HepG2 (cell line): ENCODE measurements at regions not wholly inside any gene's neighbourhood (a gene's known extent, or its start where the extent isn't known, plus 50 kb on each side); places are given as distances from the start of the nearest gene placed in this dataset.
A peak's percentile ranks its signal among the peaks of the same experiment; 100 is the strongest.

Experiments used
- CREM ChIP-seq, 2 experiments: sonication (generic) in 1 of 2; formaldehyde crosslinking in 1 of 2; IDR thresholded peaks; 2 replicates each; pipeline versions ENCODE4 v1.4.0 to v1.6.1; 2016 to 2020; ENCODE audit warnings: antibody characterized with exemption in 1 of 2, mild to moderate bottlenecking in 1 of 2, missing genetic modification reagents in 1 of 2
- DR1 ChIP-seq: sonication (generic); formaldehyde crosslinking; IDR thresholded peaks from 2 replicates; pipeline ENCODE4 v1.8.0; 2021; ENCODE audit warnings: mild to moderate bottlenecking, missing genetic modification reagents, inconsistent platforms
- ERF ChIP-seq: IDR thresholded peaks from 2 replicates; pipeline ENCODE4 v1.6.1; 2018; ENCODE audit warnings: missing biosample characterization, missing genetic modification reagents
- GABPB1 ChIP-seq: IDR thresholded peaks from 2 replicates; pipeline ENCODE4 v1.6.1; 2016; ENCODE audit warnings: mild to moderate bottlenecking, missing genetic modification reagents, moderate library complexity, missing compliant biosample characterization
- GATAD1 ChIP-seq: IDR thresholded peaks from 2 replicates; pipeline ENCODE4 v1.6.1; 2016; ENCODE audit warnings: missing genetic modification reagents, missing compliant biosample characterization
- KAT8 ChIP-seq: IDR thresholded peaks from 2 replicates; pipeline ENCODE4 v1.6.1; 2016; ENCODE audit warnings: missing genetic modification reagents, missing compliant biosample characterization
- KLF11 ChIP-seq: IDR thresholded peaks from 2 replicates; pipeline ENCODE4 v1.6.1; 2016; ENCODE audit warnings: missing compliant biosample characterization
- MYC ChIP-seq: sonication (generic); formaldehyde crosslinking; IDR thresholded peaks from 2 replicates; pipeline ENCODE4 v1.9.0; 2021; ENCODE audit warnings: missing genetic modification reagents, borderline replicate concordance
- PHF20 ChIP-seq: sonication (generic); formaldehyde crosslinking; IDR thresholded peaks from 2 replicates; pipeline ENCODE4 v1.5.0; 2020; ENCODE audit warnings: mild to moderate bottlenecking, missing genetic modification reagents
- POLR2A ChIP-seq, 2 experiments: IDR thresholded peaks; 2 replicates each; pipeline ENCODE4 v1.6.1; 2011; ENCODE audit warnings: low read depth in 2 of 2, low read length in 2 of 2, mild to moderate bottlenecking in 1 of 2, moderate library complexity in 1 of 2; ENCODE audit not compliant: insufficient read depth in 1 of 2
- POLR2AphosphoS5 ChIP-seq: IDR thresholded peaks from 2 replicates; pipeline ENCODE4 v1.6.1; 2012; ENCODE audit warnings: low read depth, low read length
- POLR2G ChIP-seq: fragments of 200-400 bp; formaldehyde crosslinking; IDR thresholded peaks from 2 replicates; pipeline ENCODE4 v1.6.1; 2018; ENCODE audit warnings: mild to moderate bottlenecking, low read depth, low read length, moderate library complexity
- RAD21 ChIP-seq: fragments of 450-650 bp; formaldehyde crosslinking; IDR thresholded peaks from 2 replicates; pipeline ENCODE4 v1.5.0; 2020; ENCODE audit warnings: mild to moderate bottlenecking
- RFX1 ChIP-seq: fragments of 450-650 bp; IDR thresholded peaks from 2 replicates; pipeline ENCODE4 v1.6.1; 2017
- SPEN ChIP-seq: sonication (generic); formaldehyde crosslinking; IDR thresholded peaks from 2 replicates; pipeline ENCODE4 v1.5.1; 2020; ENCODE audit warnings: low read depth, mild to moderate bottlenecking, missing genetic modification reagents
- ZBTB21 ChIP-seq: sonication (generic); formaldehyde crosslinking; IDR thresholded peaks from 2 replicates; pipeline ENCODE4 v1.4.0; 2020; ENCODE audit warnings: missing genetic modification reagents
- ZFX ChIP-seq: sonication (generic); formaldehyde crosslinking; IDR thresholded peaks from 2 replicates; pipeline ENCODE4 v1.4.0; 2020; ENCODE audit warnings: mild to moderate bottlenecking, low read depth, missing genetic modification reagents, moderate library complexity
- ZNF20 ChIP-seq: sonication (generic); formaldehyde crosslinking; IDR thresholded peaks from 2 replicates; pipeline ENCODE4 v1.4.0; 2020; ENCODE audit warnings: mild to moderate bottlenecking, moderate library complexity, missing genetic modification reagents
- ZNF205 ChIP-seq: IDR thresholded peaks from 2 replicates; pipeline ENCODE4 v1.6.1; 2018; ENCODE audit warnings: missing biosample characterization, missing genetic modification reagents
- ZNF207 ChIP-seq: fragments of 450-650 bp; IDR thresholded peaks from 2 replicates; pipeline ENCODE4 v1.6.1; 2016; ENCODE audit warnings: antibody characterized with exemption, borderline replicate concordance
- ZNF431 ChIP-seq: sonication (generic); formaldehyde crosslinking; IDR thresholded peaks from 2 replicates; pipeline ENCODE4 v1.9.0; 2022; ENCODE audit warnings: missing genetic modification reagents, low read depth, mild to moderate bottlenecking, borderline replicate concordance
- ZNF678 ChIP-seq: sonication (generic); formaldehyde crosslinking; IDR thresholded peaks from 2 replicates; pipeline ENCODE4 v1.4.0; 2020; ENCODE audit warnings: mild to moderate bottlenecking, missing genetic modification reagents
- TF ChIP-seq, protein P1 (sequence below): sonication (generic); formaldehyde crosslinking; IDR thresholded peaks from 2 replicates; pipeline ENCODE4 v1.4.0; 2020; ENCODE audit warnings: mild to moderate bottlenecking, missing genetic modification reagents
- TF ChIP-seq, protein P2 (sequence below): sonication (generic); formaldehyde crosslinking; IDR thresholded peaks from 2 replicates; pipeline ENCODE4 v1.5.0; 2020; ENCODE audit warnings: mild to moderate bottlenecking, missing genetic modification reagents, moderate library complexity
- TF ChIP-seq, protein P3 (sequence below): IDR thresholded peaks from 2 replicates; pipeline ENCODE4 v1.6.1; 2016; ENCODE audit warnings: control low read depth

DNA sequence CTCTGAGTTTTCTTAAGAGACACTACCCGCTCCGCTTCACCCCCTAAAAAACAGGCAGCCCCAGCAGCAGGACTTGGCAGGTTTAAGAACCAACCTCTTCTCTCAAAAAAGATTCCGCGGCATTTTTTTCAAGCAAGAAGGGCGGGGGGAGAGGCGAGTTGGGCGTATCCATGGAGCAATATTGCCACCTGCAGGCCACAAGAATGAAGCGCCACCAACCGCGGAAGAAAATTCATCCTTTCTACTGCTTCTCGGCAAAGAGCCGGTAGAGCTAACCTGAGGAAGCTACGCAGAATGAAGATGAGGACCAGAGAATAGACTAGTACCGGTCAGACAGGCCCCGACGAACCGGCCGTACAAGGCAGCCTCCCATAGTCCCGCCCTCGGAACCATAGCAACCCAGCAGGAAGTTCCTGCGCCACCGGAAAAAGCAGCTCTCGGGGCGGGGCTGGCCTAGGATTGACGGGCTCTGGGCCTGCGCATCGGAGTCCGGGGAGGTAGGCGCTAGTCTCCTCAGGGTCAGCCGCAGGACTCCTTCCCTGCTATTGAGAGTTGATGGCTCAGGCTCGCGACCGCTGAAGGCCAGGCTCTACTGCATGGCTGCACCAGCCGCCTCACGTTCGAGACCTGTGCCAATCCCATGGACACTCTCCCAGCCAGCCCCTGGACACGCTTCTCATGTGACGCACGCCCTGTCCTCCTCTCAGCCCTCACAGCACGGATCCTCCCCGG is 76.9 kb downstream of the MAGED4 start (continued):
- TF ChIP-seq, protein P1, sequence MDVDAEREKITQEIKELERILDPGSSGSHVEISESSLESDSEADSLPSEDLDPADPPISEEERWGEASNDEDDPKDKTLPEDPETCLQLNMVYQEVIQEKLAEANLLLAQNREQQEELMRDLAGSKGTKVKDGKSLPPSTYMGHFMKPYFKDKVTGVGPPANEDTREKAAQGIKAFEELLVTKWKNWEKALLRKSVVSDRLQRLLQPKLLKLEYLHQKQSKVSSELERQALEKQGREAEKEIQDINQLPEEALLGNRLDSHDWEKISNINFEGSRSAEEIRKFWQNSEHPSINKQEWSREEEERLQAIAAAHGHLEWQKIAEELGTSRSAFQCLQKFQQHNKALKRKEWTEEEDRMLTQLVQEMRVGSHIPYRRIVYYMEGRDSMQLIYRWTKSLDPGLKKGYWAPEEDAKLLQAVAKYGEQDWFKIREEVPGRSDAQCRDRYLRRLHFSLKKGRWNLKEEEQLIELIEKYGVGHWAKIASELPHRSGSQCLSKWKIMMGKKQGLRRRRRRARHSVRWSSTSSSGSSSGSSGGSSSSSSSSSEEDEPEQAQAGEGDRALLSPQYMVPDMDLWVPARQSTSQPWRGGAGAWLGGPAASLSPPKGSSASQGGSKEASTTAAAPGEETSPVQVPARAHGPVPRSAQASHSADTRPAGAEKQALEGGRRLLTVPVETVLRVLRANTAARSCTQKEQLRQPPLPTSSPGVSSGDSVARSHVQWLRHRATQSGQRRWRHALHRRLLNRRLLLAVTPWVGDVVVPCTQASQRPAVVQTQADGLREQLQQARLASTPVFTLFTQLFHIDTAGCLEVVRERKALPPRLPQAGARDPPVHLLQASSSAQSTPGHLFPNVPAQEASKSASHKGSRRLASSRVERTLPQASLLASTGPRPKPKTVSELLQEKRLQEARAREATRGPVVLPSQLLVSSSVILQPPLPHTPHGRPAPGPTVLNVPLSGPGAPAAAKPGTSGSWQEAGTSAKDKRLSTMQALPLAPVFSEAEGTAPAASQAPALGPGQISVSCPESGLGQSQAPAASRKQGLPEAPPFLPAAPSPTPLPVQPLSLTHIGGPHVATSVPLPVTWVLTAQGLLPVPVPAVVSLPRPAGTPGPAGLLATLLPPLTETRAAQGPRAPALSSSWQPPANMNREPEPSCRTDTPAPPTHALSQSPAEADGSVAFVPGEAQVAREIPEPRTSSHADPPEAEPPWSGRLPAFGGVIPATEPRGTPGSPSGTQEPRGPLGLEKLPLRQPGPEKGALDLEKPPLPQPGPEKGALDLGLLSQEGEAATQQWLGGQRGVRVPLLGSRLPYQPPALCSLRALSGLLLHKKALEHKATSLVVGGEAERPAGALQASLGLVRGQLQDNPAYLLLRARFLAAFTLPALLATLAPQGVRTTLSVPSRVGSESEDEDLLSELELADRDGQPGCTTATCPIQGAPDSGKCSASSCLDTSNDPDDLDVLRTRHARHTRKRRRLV (CRISPR knock-in tag), result no peak
- TF ChIP-seq PHF20 (CRISPR knock-in tag) (peak; percentile 54; the same call in 1 of the 2 replicates), RAD21 (CRISPR knock-in tag) (peak; percentile 82), GATAD1 (CRISPR knock-in tag) (peak; percentile 93), KLF11 (CRISPR knock-in tag) (no peak), ZNF431 (CRISPR knock-in tag) (no peak), ZFX (peak; percentile 53; the same call in 1 of the 2 replicates), ZNF207 (no peak), SPEN (CRISPR knock-in tag) (0 out of 2 replicates have a peak, but pooled peaks have one; percentile 9), POLR2AphosphoS5 (0 out of 2 replicates have a peak, but pooled peaks have one; percentile 38), KAT8 (CRISPR knock-in tag) (peak; percentile 71), ZBTB21 (CRISPR knock-in tag) (no peak), POLR2A (IDR thresholded peaks at IDR 0.05; ENCODE audit: insufficient read depth in 1 of 2, low read depth in 2 of 2, low read length in 2 of 2) (peak in 1 of 2 experiments; percentile 41; a peak in 1 of 4 replicates), DR1 (CRISPR knock-in tag) (no peak), ZNF205 (CRISPR knock-in tag) (no peak), POLR2G (peak; percentile 54; the same call in 1 of the 2 replicates), GABPB1 (CRISPR knock-in tag) (peak; percentile 92), ZNF678 (CRISPR knock-in tag) (no peak), ERF (CRISPR knock-in tag) (0 out of 2 replicates have a peak, but pooled peaks have one; percentile 22), RFX1 (peak; percentile 77), CREM (IDR thresholded peaks at IDR 0.05) (0 out of 2 replicates have a peak, but pooled peaks have one; percentile 16), CREM (CRISPR knock-in tag; IDR thresholded peaks at IDR 0.05) (no peak), ZNF20 (CRISPR knock-in tag) (no peak), MYC (CRISPR knock-in tag) (no peak)
- TF ChIP-seq, protein P2, sequence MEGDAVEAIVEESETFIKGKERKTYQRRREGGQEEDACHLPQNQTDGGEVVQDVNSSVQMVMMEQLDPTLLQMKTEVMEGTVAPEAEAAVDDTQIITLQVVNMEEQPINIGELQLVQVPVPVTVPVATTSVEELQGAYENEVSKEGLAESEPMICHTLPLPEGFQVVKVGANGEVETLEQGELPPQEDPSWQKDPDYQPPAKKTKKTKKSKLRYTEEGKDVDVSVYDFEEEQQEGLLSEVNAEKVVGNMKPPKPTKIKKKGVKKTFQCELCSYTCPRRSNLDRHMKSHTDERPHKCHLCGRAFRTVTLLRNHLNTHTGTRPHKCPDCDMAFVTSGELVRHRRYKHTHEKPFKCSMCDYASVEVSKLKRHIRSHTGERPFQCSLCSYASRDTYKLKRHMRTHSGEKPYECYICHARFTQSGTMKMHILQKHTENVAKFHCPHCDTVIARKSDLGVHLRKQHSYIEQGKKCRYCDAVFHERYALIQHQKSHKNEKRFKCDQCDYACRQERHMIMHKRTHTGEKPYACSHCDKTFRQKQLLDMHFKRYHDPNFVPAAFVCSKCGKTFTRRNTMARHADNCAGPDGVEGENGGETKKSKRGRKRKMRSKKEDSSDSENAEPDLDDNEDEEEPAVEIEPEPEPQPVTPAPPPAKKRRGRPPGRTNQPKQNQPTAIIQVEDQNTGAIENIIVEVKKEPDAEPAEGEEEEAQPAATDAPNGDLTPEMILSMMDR, result peak; percentile 84
- TF ChIP-seq, protein P3, sequence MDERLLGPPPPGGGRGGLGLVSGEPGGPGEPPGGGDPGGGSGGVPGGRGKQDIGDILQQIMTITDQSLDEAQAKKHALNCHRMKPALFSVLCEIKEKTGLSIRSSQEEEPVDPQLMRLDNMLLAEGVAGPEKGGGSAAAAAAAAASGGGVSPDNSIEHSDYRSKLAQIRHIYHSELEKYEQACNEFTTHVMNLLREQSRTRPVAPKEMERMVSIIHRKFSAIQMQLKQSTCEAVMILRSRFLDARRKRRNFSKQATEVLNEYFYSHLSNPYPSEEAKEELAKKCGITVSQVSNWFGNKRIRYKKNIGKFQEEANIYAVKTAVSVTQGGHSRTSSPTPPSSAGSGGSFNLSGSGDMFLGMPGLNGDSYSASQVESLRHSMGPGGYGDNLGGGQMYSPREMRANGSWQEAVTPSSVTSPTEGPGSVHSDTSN (CRISPR knock-in tag), result peak; percentile 74
